ENCODE measurements at regions not wholly inside any gene's neighbourhood (a gene's known extent, or its start where the extent isn't known, plus 50 kb on each side); places are given as distances from the start of the nearest gene placed in this dataset.

GRCh38 chr9:87300915-87301314, 196.8 kb upstream of the DAPK1 start:
- no peak for DNase-seq
- H3K27me3 Mint-ChIP-seq (ENCODE audit: low read depth) = no peaks in the 10 kb centered on the region
- CTCF ChIA-PET = no interaction called here
- ATAC-seq = no peak
- no peak overlapping the region for H3K4me3 Mint-ChIP-seq
- no peaks in the 10 kb centered on the region for H3K9me3 Mint-ChIP-seq (ENCODE audit: insufficient read depth)
- H3K27ac Mint-ChIP-seq = no peak overlapping the region
- H3K4me1 Mint-ChIP-seq (ENCODE audit: low read depth) = no peaks in the 10 kb centered on the region
- no peaks in the 10 kb centered on the region for H3K36me3 Mint-ChIP-seq (ENCODE audit: low read depth)
- POLR2A ChIA-PET = no interaction called here

GRCh38 chr9:87301371-87301770, 196.3 kb upstream of the DAPK1 start:
- DNase-seq (no peak), ATAC-seq (no peak)
- ChIA-PET POLR2A (no interaction called here), CTCF (no interaction called here)
- Mint-ChIP-seq H3K27ac (no peak overlapping the region), H3K36me3 (ENCODE audit: low read depth) (no peaks in the 10 kb centered on the region), H3K9me3 (ENCODE audit: insufficient read depth) (no peaks in the 10 kb centered on the region), H3K4me3 (no peak overlapping the region), H3K4me1 (ENCODE audit: low read depth) (no peaks in the 10 kb centered on the region), H3K27me3 (ENCODE audit: low read depth) (no peaks in the 10 kb centered on the region)

- POLR2A ChIA-PET = interaction anchor here (0.7 kb wide), 1 partner anchor 14 kb away, joined by 3 read pairs; no protein-coding TSS in a partner anchor
- DNase-seq = no peak
- H3K9me3 Mint-ChIP-seq (ENCODE audit: insufficient read depth) = no peaks in the 10 kb centered on the region
- no peak overlapping the region for H3K27ac Mint-ChIP-seq
- H3K4me3 Mint-ChIP-seq = no peak overlapping the region
- CTCF ChIA-PET = no interaction called here
- no peaks in the 10 kb centered on the region for H3K27me3 Mint-ChIP-seq (ENCODE audit: low read depth)
- ATAC-seq = no peak
- H3K36me3 Mint-ChIP-seq (ENCODE audit: low read depth) = no peaks in the 10 kb centered on the region
- H3K4me1 Mint-ChIP-seq (ENCODE audit: low read depth) = no peaks in the 10 kb centered on the region
These were observed 192.5 kb upstream of the DAPK1 start for GRCh38 chr9:87305151-87305550.

GRCh38 chr9:87306006-87306405, 191.7 kb upstream of the DAPK1 start:
- Mint-ChIP-seq H3K27me3 (ENCODE audit: low read depth) (no peaks in the 10 kb centered on the region), H3K36me3 (ENCODE audit: low read depth) (no peaks in the 10 kb centered on the region), H3K9me3 (ENCODE audit: insufficient read depth) (no peaks in the 10 kb centered on the region), H3K27ac (no peak overlapping the region), H3K4me3 (no peak overlapping the region), H3K4me1 (ENCODE audit: low read depth) (peaks cover 2% of the 10 kb centered on the region)
- no peak for DNase-seq
- ATAC-seq = no peak
- CTCF ChIA-PET = no interaction called here
- POLR2A ChIA-PET = interaction anchor here (0.7 kb wide), 1 partner anchor 15 kb away, joined by 3 read pairs; no protein-coding TSS in a partner anchor

GRCh38 chr9:87307848-87308247, 189.8 kb upstream of the DAPK1 start:
- H3K27me3 Mint-ChIP-seq (ENCODE audit: low read depth) = no peaks in the 10 kb centered on the region
- H3K36me3 Mint-ChIP-seq (ENCODE audit: low read depth) = no peaks in the 10 kb centered on the region

GRCh38 chr9:87309236-87309635, 188.4 kb upstream of the DAPK1 start:
- peaks cover 2% of the 10 kb centered on the region for H3K4me1 Mint-ChIP-seq (ENCODE audit: low read depth)
- no peaks in the 10 kb centered on the region for H3K27me3 Mint-ChIP-seq (ENCODE audit: low read depth)
- H3K27ac Mint-ChIP-seq = no peak overlapping the region
- DNase-seq (no peak), ATAC-seq (no peak)
- no peaks in the 10 kb centered on the region for H3K9me3 Mint-ChIP-seq (ENCODE audit: insufficient read depth)
- POLR2A ChIA-PET = no interaction called here
- no peak overlapping the region for H3K4me3 Mint-ChIP-seq
- H3K36me3 Mint-ChIP-seq (ENCODE audit: low read depth) = no peaks in the 10 kb centered on the region
- CTCF ChIA-PET = no interaction called here

More at GRCh38 chr9:87307848-87308247, 189.8 kb upstream of the DAPK1 start:
- no peak for ATAC-seq
- H3K4me3 Mint-ChIP-seq = no peak overlapping the region
- H3K4me1 Mint-ChIP-seq (ENCODE audit: low read depth) = peaks cover 2% of the 10 kb centered on the region
- ChIA-PET POLR2A (interaction anchor here (0.7 kb wide), 1 partner anchor 861 kb away, joined by 3 read pairs; no protein-coding TSS in a partner anchor), CTCF (no interaction called here)
- DNase-seq = no peak
- no peak overlapping the region for H3K27ac Mint-ChIP-seq
- H3K9me3 Mint-ChIP-seq (ENCODE audit: insufficient read depth) = no peaks in the 10 kb centered on the region

- no peaks in the 10 kb centered on the region for H3K27me3 Mint-ChIP-seq (ENCODE audit: low read depth)
- H3K36me3 Mint-ChIP-seq (ENCODE audit: low read depth) = no peaks in the 10 kb centered on the region
- ChIA-PET CTCF (no interaction called here), POLR2A (no interaction called here)
- ATAC-seq (no peak), DNase-seq (no peak)
- peaks cover 2% of the 10 kb centered on the region for H3K4me1 Mint-ChIP-seq (ENCODE audit: low read depth)
- no peak overlapping the region for H3K27ac Mint-ChIP-seq
- H3K9me3 Mint-ChIP-seq (ENCODE audit: insufficient read depth) = no peaks in the 10 kb centered on the region
- H3K4me3 Mint-ChIP-seq = no peak overlapping the region
These were observed 186.7 kb upstream of the DAPK1 start for GRCh38 chr9:87310827-87311523.

GRCh38 chr9:87319656-87320055, 178.0 kb upstream of the DAPK1 start:
- no peak for ATAC-seq
- Mint-ChIP-seq H3K4me1 (ENCODE audit: low read depth) (no peaks in the 10 kb centered on the region), H3K27ac (no peak overlapping the region), H3K4me3 (no peak overlapping the region), H3K27me3 (ENCODE audit: low read depth) (peaks cover 4% of the 10 kb centered on the region), H3K36me3 (ENCODE audit: low read depth) (no peaks in the 10 kb centered on the region), H3K9me3 (ENCODE audit: insufficient read depth) (no peaks in the 10 kb centered on the region)
- ChIA-PET CTCF (no interaction called here), POLR2A (no interaction called here)
- no peak for DNase-seq

- ATAC-seq (no peak), DNase-seq (no peak)
- no peaks in the 10 kb centered on the region for H3K9me3 Mint-ChIP-seq (ENCODE audit: insufficient read depth)
- H3K27ac Mint-ChIP-seq = no peak overlapping the region
- no peak overlapping the region for H3K4me3 Mint-ChIP-seq
- H3K27me3 Mint-ChIP-seq (ENCODE audit: low read depth) = peaks cover 4% of the 10 kb centered on the region
- no peaks in the 10 kb centered on the region for H3K4me1 Mint-ChIP-seq (ENCODE audit: low read depth)
- no peaks in the 10 kb centered on the region for H3K36me3 Mint-ChIP-seq (ENCODE audit: low read depth)
- ChIA-PET CTCF (interaction anchor here (1.1 kb wide), 1 partner anchor 11 kb away, joined by 4 read pairs; no protein-coding TSS in a partner anchor), POLR2A (no interaction called here)
These were observed 177.4 kb upstream of the DAPK1 start for GRCh38 chr9:87320146-87320884.

GRCh38 chr9:87322840-87323635, 174.6 kb upstream of the DAPK1 start:
- no peak for ATAC-seq
- CTCF ChIA-PET = interaction anchor here (0.7 to 1.1 kb wide), 4 partner anchors 18 to 890 kb away, joined by 3 read pairs; no protein-coding TSS in a partner anchor
- H3K27ac Mint-ChIP-seq = no peak overlapping the region
- no peaks in the 10 kb centered on the region for H3K4me1 Mint-ChIP-seq (ENCODE audit: low read depth)
- no peaks in the 10 kb centered on the region for H3K36me3 Mint-ChIP-seq (ENCODE audit: low read depth)
- DNase-seq = no peak
- H3K9me3 Mint-ChIP-seq (ENCODE audit: insufficient read depth) = no peaks in the 10 kb centered on the region
- POLR2A ChIA-PET = no interaction called here
- peaks cover 4% of the 10 kb centered on the region for H3K27me3 Mint-ChIP-seq (ENCODE audit: low read depth)
- no peak overlapping the region for H3K4me3 Mint-ChIP-seq

- H3K4me3 Mint-ChIP-seq = no peak overlapping the region
- ChIA-PET CTCF (interaction anchor here (1.1 to 1.9 kb wide), 3 partner anchors 686 to 891 kb away, joined by 3 to 7 read pairs (median 6); no protein-coding TSS in a partner anchor), POLR2A (no interaction called here)
- H3K27me3 Mint-ChIP-seq (ENCODE audit: low read depth) = peaks cover 4% of the 10 kb centered on the region
- no peaks in the 10 kb centered on the region for H3K36me3 Mint-ChIP-seq (ENCODE audit: low read depth)
- H3K27ac Mint-ChIP-seq = no peak overlapping the region
- H3K9me3 Mint-ChIP-seq (ENCODE audit: insufficient read depth) = no peaks in the 10 kb centered on the region
- no peak for ATAC-seq
- H3K4me1 Mint-ChIP-seq (ENCODE audit: low read depth) = no peaks in the 10 kb centered on the region
- no peak for DNase-seq
These were observed 173.7 kb upstream of the DAPK1 start for GRCh38 chr9:87323928-87324327.

Measured in activated CD8-positive, alpha-beta T cell treated with anti-CD3 and anti-CD28 coated beads, Interleukin-2, amount 10 ng/mL, durations not matched to agents 7 days and 5 days (primary cell).